ENCODE measurements at regions not wholly inside any gene's neighbourhood (a gene's known extent, or its start where the extent isn't known, plus 50 kb on each side); places are given as distances from the start of the nearest gene placed in this dataset.
A peak's percentile ranks its signal among the peaks of the same experiment; 100 is the strongest.

DNA sequence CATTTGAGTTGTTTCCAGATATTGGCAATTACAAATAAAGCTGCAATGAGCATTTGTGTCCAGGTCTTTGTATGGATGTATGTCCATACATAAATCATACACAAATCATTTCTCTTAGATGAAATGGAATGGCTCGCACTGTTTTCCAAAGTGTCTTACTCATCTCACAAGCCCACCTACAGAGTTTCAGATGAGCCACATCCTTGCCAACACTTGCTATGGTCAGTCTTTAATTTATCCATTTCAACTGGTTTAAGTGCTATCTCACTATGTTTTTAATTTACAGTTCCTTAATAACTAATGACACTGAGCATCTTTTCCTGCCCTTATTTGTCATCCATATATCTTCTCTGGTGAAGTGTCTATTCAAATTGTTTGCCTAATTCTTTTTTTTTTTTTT is 132.9 kb upstream of the DIO3 start:
- Histone ChIP-seq H4K20me1 (ENCODE audit: insufficient read depth, low read length) (no peaks in the 10 kb centered on the region), H3K4me3 (replicated peaks in 1 of 3; ENCODE audit: insufficient read depth in 1 of 3, low read depth in 2 of 3, low read length in 3 of 3) (no peak overlapping the region), H3K9ac (ENCODE audit: insufficient read depth, low read depth, low read length) (no peak overlapping the region), H3K4me2 (ENCODE audit: low read depth, low read length) (no peak overlapping the region), H3K9me3 (ENCODE audit: low read length) (peaks cover 6% of the 10 kb centered on the region; the same call in 1 of the 2 replicates), H3K36me3 (replicated peaks in 1 of 2; ENCODE audit: control insufficient read depth in 1 of 2, insufficient read depth in 2 of 2, low read length in 2 of 2) (no peaks in the 10 kb centered on the region), H3K27me3 (ENCODE audit: control insufficient read depth in 1 of 2, insufficient read depth in 2 of 2, low read length in 2 of 2) (no peaks in the 10 kb centered on the region; a peak in 2 of 5 replicates), H2AFZ (ENCODE audit: low read length) (no peak overlapping the region), H3K79me2 (ENCODE audit: insufficient read depth, low read length) (no peaks in the 10 kb centered on the region), H3K4me1 (ENCODE audit: insufficient read depth, low read length) (no peaks in the 10 kb centered on the region), H3K27ac (ENCODE audit: extremely low read length, insufficient read depth, low read length) (no peak overlapping the region)
- POLR2A ChIA-PET = no interaction called here
- no peak for ATAC-seq
- TF ChIP-seq ZNF7 (CRISPR knock-in tag; IDR thresholded peaks at IDR 0.05) = peak; percentile 85
- TF ChIP-seq, protein P1, sequence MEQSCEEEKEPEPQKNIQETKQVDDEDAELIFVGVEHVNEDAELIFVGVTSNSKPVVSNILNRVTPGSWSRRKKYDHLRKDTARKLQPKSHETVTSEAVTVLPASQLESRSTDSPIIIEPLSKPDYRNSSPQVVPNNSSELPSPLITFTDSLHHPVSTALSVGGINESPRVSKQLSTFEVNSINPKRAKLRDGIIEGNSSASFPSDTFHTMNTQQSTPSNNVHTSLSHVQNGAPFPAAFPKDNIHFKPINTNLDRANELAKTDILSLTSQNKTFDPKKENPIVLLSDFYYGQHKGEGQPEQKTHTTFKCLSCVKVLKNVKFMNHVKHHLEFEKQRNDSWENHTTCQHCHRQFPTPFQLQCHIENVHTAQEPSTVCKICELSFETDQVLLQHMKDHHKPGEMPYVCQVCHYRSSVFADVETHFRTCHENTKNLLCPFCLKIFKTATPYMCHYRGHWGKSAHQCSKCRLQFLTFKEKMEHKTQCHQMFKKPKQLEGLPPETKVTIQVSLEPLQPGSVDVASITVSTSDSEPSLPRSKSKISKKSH (CRISPR knock-in tag; IDR thresholded peaks at IDR 0.05; ENCODE audit: borderline replicate concordance) = no peak
- in situ Hi-C loops (cut with HindIII; ENCODE audit: extremely low pct_ligation_motif_present, low pct_unique_long_range_greater_than_20kb) (no loop called here), intact Hi-C loops (cut with micrococcal nuclease; ENCODE audit: unreplicated experiment) (no loop called here)
- 100% methylated on average over 1 of the region's 1 CpG for WGBS (ENCODE audit: low lambda C conversion rate)
- FAIRE-seq = no peak
- DNase-seq (ENCODE audit: low spot score) = no peak
- CTCF ChIA-PET (ENCODE audit: low intra/inter-chr PET ratio, low total read pairs) = no interaction called here
- no TSS peak for BruUV-seq (replicated peaks)

DNA sequence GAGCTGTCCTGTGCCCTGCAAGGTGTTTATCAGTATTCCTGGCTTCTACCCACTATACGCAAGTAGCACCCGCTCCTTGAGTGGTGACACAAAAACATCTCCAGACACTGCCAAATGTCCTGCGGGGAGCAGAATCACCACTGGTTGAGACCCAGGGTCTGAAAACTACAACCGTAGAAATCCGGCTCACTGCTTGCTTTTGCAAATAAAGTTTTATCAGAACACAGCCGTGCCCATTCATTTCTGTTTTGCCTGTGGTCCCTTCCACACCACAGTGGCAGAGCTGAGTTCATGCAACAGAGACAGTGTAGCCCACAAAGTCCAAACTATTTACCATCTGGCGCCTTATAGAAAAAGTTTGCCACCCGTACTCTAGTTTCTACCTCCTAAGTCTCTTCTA is 125.7 kb upstream of the DIO3 start:
- BruUV-seq (replicated peaks) = no TSS peak
- H2AFZ ChIP-seq (ENCODE audit: low read length) = no peak overlapping the region
- FAIRE-seq (no peak), ATAC-seq (no peak), DNase-seq (ENCODE audit: low spot score) (no peak)
- H4K20me1 ChIP-seq (ENCODE audit: insufficient read depth, low read length) = no peaks in the 10 kb centered on the region
- no peaks in the 10 kb centered on the region for H3K4me1 ChIP-seq (ENCODE audit: insufficient read depth, low read length)
- no peaks in the 10 kb centered on the region for H3K9me3 ChIP-seq (ENCODE audit: low read length)
- 94% methylated on average over 8 of the region's 8 CpGs for WGBS (ENCODE audit: low lambda C conversion rate)
- no peak for TF ChIP-seq ZNF552 (CRISPR knock-in tag; IDR thresholded peaks at IDR 0.05; ENCODE audit: borderline replicate concordance)
- TF ChIP-seq ZNF878 (CRISPR knock-in tag; IDR thresholded peaks at IDR 0.05) = no peak
- TF ChIP-seq, protein P2, sequence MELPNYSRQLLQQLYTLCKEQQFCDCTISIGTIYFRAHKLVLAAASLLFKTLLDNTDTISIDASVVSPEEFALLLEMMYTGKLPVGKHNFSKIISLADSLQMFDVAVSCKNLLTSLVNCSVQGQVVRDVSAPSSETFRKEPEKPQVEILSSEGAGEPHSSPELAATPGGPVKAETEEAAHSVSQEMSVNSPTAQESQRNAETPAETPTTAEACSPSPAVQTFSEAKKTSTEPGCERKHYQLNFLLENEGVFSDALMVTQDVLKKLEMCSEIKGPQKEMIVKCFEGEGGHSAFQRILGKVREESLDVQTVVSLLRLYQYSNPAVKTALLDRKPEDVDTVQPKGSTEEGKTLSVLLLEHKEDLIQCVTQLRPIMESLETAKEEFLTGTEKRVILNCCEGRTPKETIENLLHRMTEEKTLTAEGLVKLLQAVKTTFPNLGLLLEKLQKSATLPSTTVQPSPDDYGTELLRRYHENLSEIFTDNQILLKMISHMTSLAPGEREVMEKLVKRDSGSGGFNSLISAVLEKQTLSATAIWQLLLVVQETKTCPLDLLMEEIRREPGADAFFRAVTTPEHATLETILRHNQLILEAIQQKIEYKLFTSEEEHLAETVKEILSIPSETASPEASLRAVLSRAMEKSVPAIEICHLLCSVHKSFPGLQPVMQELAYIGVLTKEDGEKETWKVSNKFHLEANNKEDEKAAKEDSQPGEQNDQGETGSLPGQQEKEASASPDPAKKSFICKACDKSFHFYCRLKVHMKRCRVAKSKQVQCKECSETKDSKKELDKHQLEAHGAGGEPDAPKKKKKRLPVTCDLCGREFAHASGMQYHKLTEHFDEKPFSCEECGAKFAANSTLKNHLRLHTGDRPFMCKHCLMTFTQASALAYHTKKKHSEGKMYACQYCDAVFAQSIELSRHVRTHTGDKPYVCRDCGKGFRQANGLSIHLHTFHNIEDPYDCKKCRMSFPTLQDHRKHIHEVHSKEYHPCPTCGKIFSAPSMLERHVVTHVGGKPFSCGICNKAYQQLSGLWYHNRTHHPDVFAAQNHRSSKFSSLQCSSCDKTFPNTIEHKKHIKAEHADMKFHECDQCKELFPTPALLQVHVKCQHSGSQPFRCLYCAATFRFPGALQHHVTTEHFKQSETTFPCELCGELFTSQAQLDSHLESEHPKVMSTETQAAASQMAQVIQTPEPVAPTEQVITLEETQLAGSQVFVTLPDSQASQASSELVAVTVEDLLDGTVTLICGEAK (IDR thresholded peaks at IDR 0.05) = no peak
- TF ChIP-seq, protein P2 (CRISPR knock-in tag; IDR thresholded peaks at IDR 0.05) = peak; percentile 84; the same call in 1 of the 2 replicates
- ChIA-PET CTCF (ENCODE audit: low intra/inter-chr PET ratio, low total read pairs) (no interaction called here), POLR2A (no interaction called here)
- H3K9ac ChIP-seq (ENCODE audit: insufficient read depth, low read depth, low read length) = no peak overlapping the region
- intact Hi-C loops (cut with micrococcal nuclease; ENCODE audit: unreplicated experiment) = no loop called here
- no peak overlapping the region for H3K4me2 ChIP-seq (ENCODE audit: low read depth, low read length)
- H3K4me3 ChIP-seq (replicated peaks in 1 of 3; ENCODE audit: insufficient read depth in 1 of 3, low read depth in 2 of 3, low read length in 3 of 3) = no peak overlapping the region
- no peak overlapping the region for H3K27ac ChIP-seq (ENCODE audit: extremely low read length, insufficient read depth, low read length)
- H3K79me2 ChIP-seq (ENCODE audit: insufficient read depth, low read length) = no peaks in the 10 kb centered on the region
- in situ Hi-C loops (cut with HindIII; ENCODE audit: extremely low pct_ligation_motif_present, low pct_unique_long_range_greater_than_20kb) = no loop called here
- no peaks in the 10 kb centered on the region for H3K36me3 ChIP-seq (replicated peaks in 1 of 2; ENCODE audit: control insufficient read depth in 1 of 2, insufficient read depth in 2 of 2, low read length in 2 of 2)
- peaks cover 1 to 8% of the 10 kb centered on the region in 2 experiments; a peak in 3 of 5 replicates for H3K27me3 ChIP-seq (ENCODE audit: control insufficient read depth in 1 of 2, insufficient read depth in 2 of 2, low read length in 2 of 2)
